Neural cell (in vitro differentiated cells): ENCODE measurements at regions not wholly inside any gene's neighbourhood (a gene's known extent, or its start where the extent isn't known, plus 50 kb on each side); places are given as distances from the start of the nearest gene placed in this dataset.

Source experiments
- H2AFZ ChIP-seq: fragments of 200-600, 300-800 bp; sonication (generic), shearing (Covaris generic); 2 replicates; pipeline ENCODE4 v1.6.0; 2014; ENCODE audit warnings: low read depth, mild to moderate bottlenecking, antibody characterized with exemption, low read length, moderate library complexity
- H3F3A ChIP-seq: fragments of 200-600 bp; shearing (Covaris generic); 2 replicates; pipeline ENCODE4 v1.6.1; 2016; ENCODE audit warnings: mild to moderate bottlenecking, moderate library complexity, mixed read lengths, antibody characterized with exemption, low read length; ENCODE audit not compliant: insufficient read depth, poor library complexity, severe bottlenecking
- H3K27ac ChIP-seq: fragments of 200-600, 300-800 bp; sonication (generic), shearing (Covaris generic); 2 replicates; pipeline ENCODE4 v1.5.1; 2014; ENCODE audit warnings: mild to moderate bottlenecking, low read length, moderate library complexity
- H3K27me3 ChIP-seq: fragments of 300-800, 200-600 bp; sonication (generic), shearing (Covaris generic); 2 replicates; pipeline ENCODE4 v1.6.0; 2014; ENCODE audit warnings: mild to moderate bottlenecking, low read depth, low read length, moderate library complexity; ENCODE audit not compliant: insufficient read depth
- H3K36me3 ChIP-seq: fragments of 300-800, 200-600 bp; sonication (generic), shearing (Covaris generic); 2 replicates; pipeline ENCODE4 v1.5.1; 2014; ENCODE audit warnings: mild to moderate bottlenecking, antibody characterized with exemption, low read length, moderate library complexity; ENCODE audit not compliant: insufficient read depth
- H3K4me2 ChIP-seq: fragments of 300-800, 200-600 bp; sonication (generic), shearing (Covaris generic); 2 replicates; pipeline ENCODE4 v1.6.0; 2014; ENCODE audit warnings: mild to moderate bottlenecking, low read length
- H3K4me3 ChIP-seq: fragments of 300-800, 200-600 bp; sonication (generic), shearing (Covaris generic); 2 replicates; pipeline ENCODE4 v1.5.1; 2014; ENCODE audit warnings: mild to moderate bottlenecking, low read length, moderate library complexity
- H3K79me2 ChIP-seq: fragments of 200-600 bp; shearing (Covaris generic); replicated peaks from 2 replicates; pipeline ENCODE4 v1.6.0; 2014; ENCODE audit warnings: mild to moderate bottlenecking, low read length, moderate library complexity; ENCODE audit not compliant: insufficient read depth
- H3K9ac ChIP-seq: fragments of 300-800, 200-600 bp; sonication (generic), shearing (Covaris generic); 2 replicates; pipeline ENCODE4 v1.6.1; 2016; ENCODE audit warnings: mild to moderate bottlenecking, low read length, mixed read lengths
- H3K9me2 ChIP-seq: fragments of 200-600 bp; shearing (Covaris generic); 2 replicates; pipeline ENCODE4 v1.6.1; 2016; ENCODE audit warnings: mild to moderate bottlenecking, low read length, mixed read lengths; ENCODE audit not compliant: insufficient read depth
- H3K9me3 ChIP-seq: fragments of 200-600, 300-800 bp; sonication (generic), shearing (Covaris generic); 2 replicates; pipeline ENCODE4 v1.6.1; 2016; ENCODE audit warnings: mild to moderate bottlenecking, mixed run types, low read length, moderate library complexity, mixed read lengths
- H4K20me1 ChIP-seq: fragments of 200-600 bp; shearing (Covaris generic); 2 replicates; pipeline ENCODE4 v1.6.1; 2016; ENCODE audit warnings: mild to moderate bottlenecking, mixed run types; ENCODE audit not compliant: insufficient read depth
- CTCF ChIP-seq: fragments of 450-650 bp; IDR thresholded peaks from 2 replicates; pipeline ENCODE4 v1.5.1; 2014; ENCODE audit warnings: antibody characterized with exemption, mild to moderate bottlenecking, moderate library complexity; ENCODE audit not compliant: poor library complexity, severe bottlenecking
- EP300 ChIP-seq: fragments of 450-650 bp; conservative IDR thresholded peaks from 2 replicates; pipeline ENCODE4 v1.6.1; 2014; ENCODE audit warnings: antibody characterized with exemption, mild to moderate bottlenecking, moderate library complexity; ENCODE audit not compliant: poor library complexity, severe bottlenecking
- EZH2 ChIP-seq: fragments of 200-600, 300-800 bp; shearing (Covaris generic), sonication (generic); IDR thresholded peaks from 2 replicates; pipeline ENCODE4 v1.6.1; 2014; ENCODE audit warnings: antibody characterized with exemption, low read length, borderline replicate concordance, mild to moderate bottlenecking; ENCODE audit not compliant: insufficient read depth, poor library complexity, severe bottlenecking
- MXI1 ChIP-seq: fragments of 450-650 bp; conservative IDR thresholded peaks from 2 replicates; pipeline ENCODE4 v1.6.1; 2014; ENCODE audit warnings: antibody characterized with exemption, mild to moderate bottlenecking; ENCODE audit not compliant: poor library complexity, severe bottlenecking
- POLR2AphosphoS5 ChIP-seq: IDR thresholded peaks from 2 replicates; pipeline ENCODE4 v1.6.1; 2012
- RAD21 ChIP-seq: fragments of 450-650 bp; conservative IDR thresholded peaks from 2 replicates; pipeline ENCODE4 v1.6.1; 2014; ENCODE audit warnings: antibody characterized with exemption, mild to moderate bottlenecking, moderate library complexity
- REST ChIP-seq: IDR thresholded peaks from 2 replicates; pipeline ENCODE4 v1.6.1; 2012; ENCODE audit warnings: borderline replicate concordance
- SMC3 ChIP-seq: fragments of 450-650 bp; conservative IDR thresholded peaks from 2 replicates; pipeline ENCODE4 v1.6.1; 2014; ENCODE audit warnings: antibody characterized with exemption, mild to moderate bottlenecking, moderate library complexity; ENCODE audit not compliant: poor library complexity
- TAF1 ChIP-seq: IDR thresholded peaks from 2 replicates; pipeline ENCODE4 v1.6.1; 2012; ENCODE audit warnings: low read depth

- Histone ChIP-seq H3F3A (no peaks in the 10 kb centered on the region), H2AFZ (no peak overlapping the region), H3K4me3 (no peak overlapping the region), H3K4me2 (no peak overlapping the region), H3K27ac (no peak overlapping the region), H3K79me2 (no peaks in the 10 kb centered on the region), H3K9me3 (no peaks in the 10 kb centered on the region), H4K20me1 (no peaks in the 10 kb centered on the region), H3K36me3 (no peaks in the 10 kb centered on the region), H3K27me3 (no peaks in the 10 kb centered on the region), H3K9me2 (no peaks in the 10 kb centered on the region), H3K9ac (no peak overlapping the region)
- TF ChIP-seq MXI1 (no peak), REST (no peak), TAF1 (no peak), EP300 (no peak), RAD21 (no peak), EZH2 (no peak), SMC3 (no peak), POLR2AphosphoS5 (no peak), CTCF (no peak)
Measured at GRCh38 chr2:145273840-145274239, 753.9 kb upstream of the ZEB2 start.

DNA sequence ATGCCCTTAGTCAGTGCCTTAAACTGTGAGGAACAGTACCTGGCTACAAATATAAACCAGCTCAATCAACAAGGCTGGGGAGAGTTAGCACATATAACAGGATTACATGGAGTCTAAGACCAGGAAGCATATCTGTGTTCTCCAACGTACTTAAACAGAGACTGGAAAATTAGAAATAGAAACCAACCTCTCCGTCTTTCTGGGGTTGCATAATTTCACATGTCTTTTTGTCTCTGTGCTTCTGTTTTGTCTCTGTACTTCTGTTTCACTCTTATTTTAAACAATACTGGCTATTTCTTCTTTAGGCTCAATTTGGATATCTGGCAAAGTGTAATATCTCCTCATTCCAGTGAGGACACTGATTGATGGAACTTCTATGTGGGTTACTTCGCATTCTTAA lies 749.0 kb upstream of the ZEB2 start:
- Histone ChIP-seq H3K9me3 (no peaks in the 10 kb centered on the region), H3K27me3 (no peaks in the 10 kb centered on the region), H2AFZ (no peak overlapping the region), H3K79me2 (no peaks in the 10 kb centered on the region), H3F3A (no peaks in the 10 kb centered on the region), H3K9me2 (no peaks in the 10 kb centered on the region), H3K4me3 (no peak overlapping the region), H3K9ac (no peak overlapping the region), H3K36me3 (no peaks in the 10 kb centered on the region), H3K4me2 (no peak overlapping the region), H3K27ac (no peak overlapping the region), H4K20me1 (no peaks in the 10 kb centered on the region)
- TF ChIP-seq SMC3 (no peak), RAD21 (no peak), POLR2AphosphoS5 (no peak), REST (no peak), TAF1 (no peak), MXI1 (no peak), EP300 (no peak), CTCF (no peak), EZH2 (no peak)
